Superior temporal gyrus (tissue), 1 donor: ENCODE measurements at regions not wholly inside any gene's neighbourhood (a gene's known extent, or its start where the extent isn't known, plus 50 kb on each side); places are given as distances from the start of the nearest gene placed in this dataset.
A peak's percentile ranks its signal among the peaks of the same experiment; 100 is the strongest.
"Not testable (repeated sequence)": the region's sequence is repeated elsewhere in the genome, so short reads cannot be mapped to it uniquely, and the experiment has no call there.

Experiments used
- DNase-seq: peaks from one replicate; pipeline ENCODE4 v3.0.0-alpha.2; 2016; ENCODE audit errors: extremely low spot score

DNA sequence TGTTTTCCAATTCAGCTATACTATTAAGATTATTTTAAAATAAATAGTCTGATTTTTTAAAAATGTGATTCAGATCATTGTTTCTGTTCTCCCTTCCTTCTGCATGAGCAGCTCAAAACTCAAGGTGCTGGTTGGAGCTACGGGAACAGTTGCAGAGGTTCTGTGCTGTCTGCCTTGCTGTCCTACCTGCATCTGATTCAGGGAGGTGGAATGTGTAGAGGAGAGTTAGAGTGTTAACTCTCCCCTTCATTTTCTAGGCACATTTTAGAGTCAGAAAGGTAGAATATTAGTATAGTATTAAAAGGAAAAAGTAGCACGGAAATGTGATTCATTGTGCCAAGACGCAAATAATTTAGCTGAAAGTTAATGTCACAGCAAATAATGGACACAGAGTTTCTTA, 188.1 kb upstream of the SLC35B3 start:
- no peak for DNase-seq

DNA sequence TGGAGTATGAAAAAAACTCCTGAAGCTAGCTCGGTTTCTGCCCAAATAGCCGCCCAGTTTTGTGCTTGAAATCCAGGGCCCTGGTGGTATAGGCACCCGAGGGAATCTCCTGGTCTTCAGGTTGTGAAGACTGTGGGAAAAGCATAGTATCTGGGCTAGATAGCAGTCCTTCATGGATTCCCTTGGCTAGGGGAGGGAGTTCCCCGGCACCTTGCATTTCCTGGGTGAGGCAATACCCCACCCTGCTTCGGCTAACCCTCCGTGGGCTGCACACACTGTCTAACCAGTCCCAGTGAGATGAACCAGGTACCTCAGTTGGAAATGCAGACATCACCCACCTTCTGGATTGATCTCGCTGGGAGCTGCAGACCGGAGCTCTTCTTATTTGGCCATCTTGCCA, 184.5 kb upstream of the SLC35B3 start:
- DNase-seq = no peak

DNA sequence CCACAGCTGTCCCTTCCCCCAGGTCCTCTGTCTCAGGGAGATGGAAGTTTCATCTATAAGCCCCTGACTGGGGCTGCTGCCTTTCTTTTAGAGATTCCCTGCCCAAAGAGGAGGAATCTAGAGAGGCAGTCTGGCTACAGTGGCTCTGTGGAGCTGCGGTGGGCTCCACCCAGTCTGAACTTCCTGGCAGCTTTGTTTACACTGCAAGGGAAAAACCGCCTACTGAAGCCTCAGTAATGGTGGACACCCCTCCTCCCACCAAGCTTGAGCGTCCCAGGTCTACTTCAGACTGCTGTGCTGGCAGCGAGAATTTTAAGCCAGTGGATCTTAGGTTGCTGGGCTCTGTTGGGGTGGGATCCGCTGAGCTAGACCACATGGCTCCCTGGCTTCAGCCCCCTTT, 184.1 kb upstream of the SLC35B3 start:
- DNase-seq = not testable (repeated sequence)

DNA sequence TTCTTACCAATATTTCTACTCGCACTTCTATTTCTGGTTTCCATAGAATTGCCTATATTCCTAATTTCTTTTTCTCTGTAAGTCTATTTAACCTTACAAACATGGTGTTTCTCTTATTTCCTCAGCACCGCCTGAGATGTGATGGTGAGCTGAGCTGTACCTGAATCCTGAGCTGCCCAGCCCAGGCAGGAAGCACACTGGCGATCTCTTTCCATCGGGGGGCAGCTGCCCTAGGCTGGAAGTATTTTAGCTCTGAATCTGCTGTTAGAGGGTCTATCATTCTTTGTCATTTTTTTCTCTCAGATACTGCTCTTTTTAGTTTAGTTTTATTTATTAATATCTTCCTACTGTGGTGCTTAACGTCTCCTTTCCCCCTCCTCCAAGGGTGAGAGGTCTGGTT, 173.4 kb upstream of the SLC35B3 start:
- no peak for DNase-seq

DNA sequence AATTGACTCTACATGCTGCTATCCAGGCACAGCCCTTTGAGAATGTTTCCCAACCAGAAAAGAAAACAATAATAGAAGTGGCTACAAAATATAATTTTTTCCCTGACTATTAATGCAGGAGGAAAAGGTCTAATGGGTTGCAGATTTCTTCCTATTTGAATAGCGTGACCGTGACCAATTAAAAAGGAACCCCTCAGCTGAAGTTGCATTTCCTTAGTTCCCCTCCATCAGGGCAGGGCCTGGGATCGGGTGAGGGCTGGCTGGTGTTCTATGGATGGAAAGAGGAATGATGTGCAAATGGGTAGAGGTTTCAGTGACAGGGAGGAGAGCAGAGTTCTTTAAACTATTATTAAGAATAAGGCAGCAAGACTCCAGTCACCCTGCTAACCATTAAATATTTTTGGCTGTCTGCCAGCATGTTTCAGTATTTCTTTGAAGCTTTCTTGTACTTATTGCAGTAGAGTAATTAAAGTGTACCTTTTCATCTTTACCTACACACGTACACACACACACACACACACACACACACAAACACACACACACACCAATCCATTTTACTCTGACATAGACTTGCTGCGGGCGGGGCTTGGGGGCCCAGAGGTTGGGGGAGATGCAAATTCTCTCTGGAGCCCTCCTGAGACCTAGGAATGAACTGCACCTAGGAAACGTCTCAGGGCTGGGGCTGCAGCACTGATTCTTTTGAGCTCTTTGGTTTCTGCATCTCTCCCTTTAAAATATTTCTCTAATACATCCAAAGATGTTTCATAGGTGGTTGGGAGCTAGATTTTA, 154.8 kb upstream of the SLC35B3 start:
- no peak for DNase-seq

DNA sequence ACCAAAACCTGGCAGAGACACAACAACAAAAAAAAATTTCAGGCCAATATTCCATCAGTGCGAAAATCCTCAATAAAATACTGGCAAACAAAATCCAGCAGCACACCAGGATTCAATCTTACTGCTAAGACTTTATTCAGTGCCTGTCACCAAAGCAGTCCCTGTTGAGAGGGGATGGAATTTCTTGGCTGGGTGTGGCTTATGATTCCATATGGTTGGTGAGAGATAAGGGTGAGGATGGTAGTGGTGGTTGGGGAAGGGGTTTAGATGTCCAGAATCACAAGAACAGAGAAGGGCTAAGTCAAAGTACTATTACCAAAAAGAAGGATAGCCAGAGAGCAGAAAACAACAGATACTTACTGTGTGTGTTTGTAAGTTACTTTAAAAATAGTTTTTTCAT, 152.8 kb upstream of the SLC35B3 start:
- DNase-seq = no peak

DNA sequence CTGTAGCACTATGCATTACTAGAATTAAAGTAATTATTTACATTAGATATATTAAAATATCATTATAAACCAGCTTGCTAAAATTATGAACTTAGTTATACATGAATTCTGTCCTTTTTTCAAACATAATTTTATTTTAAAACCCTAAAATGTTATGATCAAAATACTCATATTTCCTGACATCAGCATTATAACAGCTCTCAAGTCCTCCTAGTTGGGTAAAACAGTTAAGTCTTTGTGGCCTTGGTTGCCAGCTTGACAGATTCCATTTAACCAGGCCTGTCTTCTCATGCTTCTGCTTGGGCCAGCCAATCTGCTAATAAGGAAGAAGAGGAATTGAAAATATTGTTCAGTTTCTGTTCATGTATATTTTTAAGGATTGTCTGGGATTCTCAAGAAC, 147.9 kb upstream of the SLC35B3 start:
- DNase-seq = no peak

DNA sequence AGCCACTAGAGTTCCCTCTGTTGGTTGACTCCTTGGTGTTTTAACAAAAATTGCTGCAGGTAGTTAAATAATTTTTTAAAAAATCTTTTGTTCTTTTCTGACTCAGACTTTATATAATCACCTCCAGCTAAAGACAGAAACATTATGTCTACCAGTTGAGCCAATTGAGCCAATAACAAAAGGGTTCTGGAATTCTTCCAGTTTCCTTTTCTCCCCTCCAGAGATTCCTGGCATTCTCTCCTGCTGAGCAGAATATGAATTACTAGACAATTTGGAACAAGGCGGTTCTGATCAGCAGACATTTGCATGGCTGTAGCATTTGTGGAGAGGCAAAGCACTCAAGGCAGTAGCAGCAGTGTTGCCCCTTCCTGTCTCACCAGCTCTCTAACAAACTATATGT, 144.0 kb upstream of the SLC35B3 start:
- no peak for DNase-seq

DNA sequence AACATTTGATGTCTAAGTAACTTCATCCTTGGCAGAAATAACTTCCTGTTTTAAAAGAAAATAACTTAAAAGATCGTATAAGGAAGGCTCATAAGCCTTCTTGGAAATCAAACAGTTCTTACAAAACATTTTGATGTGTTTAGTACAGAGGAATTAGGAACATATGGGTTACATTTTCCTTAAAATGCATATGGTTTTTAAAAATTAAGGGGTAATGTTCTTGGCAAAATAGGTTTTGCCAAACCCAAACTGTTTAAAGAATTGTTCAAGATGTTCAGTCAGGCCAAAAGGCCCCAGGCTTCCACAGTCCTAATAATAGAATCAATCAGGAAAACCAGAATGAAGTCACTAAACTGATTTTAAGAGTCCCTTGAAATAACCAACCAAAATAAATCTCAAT, 142.7 kb upstream of the SLC35B3 start:
- no peak for DNase-seq

DNA sequence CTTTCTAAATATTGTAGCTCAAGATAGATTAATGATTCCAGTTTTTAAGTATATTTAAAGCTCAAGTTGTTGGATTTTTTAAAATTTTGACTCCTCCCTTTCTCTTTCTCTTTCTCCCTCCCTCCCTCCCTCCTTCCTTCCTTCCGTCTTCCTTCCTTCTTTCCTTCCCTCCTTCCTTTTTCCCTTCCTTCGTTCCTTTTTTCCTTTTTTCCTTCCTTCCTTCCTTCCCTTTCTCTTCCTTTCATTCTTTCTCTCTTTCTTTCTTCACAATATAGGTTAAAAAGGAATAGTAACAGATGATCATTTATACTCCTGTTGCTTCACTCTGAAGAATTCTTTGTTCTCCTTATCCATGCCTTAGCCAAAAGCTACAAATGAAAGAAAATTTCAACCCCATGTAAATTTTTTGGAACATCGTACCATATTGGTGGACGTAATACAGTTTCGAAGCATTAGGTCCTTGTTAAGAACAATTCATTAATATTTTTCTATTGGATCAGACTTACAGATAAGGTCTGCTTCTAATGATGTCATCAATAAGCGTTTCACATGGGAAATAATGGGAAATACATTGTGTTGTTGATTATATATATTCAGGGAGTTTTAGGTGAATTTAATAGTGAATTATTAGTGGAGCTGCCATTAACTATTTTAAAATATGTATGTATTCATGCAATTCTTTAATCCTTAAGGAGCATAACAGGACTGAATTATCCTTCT, 139.6 kb upstream of the SLC35B3 start:
- no peak for DNase-seq

DNA sequence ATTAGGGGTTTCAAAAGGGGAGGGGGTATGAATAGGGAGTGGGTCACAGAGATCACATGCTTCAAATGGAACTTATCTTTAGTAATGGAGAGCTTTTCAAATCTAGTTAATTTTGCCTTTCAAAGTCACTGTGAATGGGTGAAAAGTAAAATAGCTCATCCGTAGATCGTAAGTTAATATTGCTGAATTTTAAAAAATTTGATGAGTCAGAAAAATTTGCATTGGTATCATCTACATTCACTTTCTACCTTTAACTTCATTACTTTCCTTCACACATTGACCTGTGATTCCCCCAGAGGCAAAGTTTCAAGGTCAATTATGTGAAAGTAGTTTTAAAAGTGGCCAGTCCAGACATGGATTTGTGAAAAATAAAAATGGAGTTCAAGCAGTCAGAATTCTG, 139.0 kb upstream of the SLC35B3 start:
- DNase-seq = no peak

DNA sequence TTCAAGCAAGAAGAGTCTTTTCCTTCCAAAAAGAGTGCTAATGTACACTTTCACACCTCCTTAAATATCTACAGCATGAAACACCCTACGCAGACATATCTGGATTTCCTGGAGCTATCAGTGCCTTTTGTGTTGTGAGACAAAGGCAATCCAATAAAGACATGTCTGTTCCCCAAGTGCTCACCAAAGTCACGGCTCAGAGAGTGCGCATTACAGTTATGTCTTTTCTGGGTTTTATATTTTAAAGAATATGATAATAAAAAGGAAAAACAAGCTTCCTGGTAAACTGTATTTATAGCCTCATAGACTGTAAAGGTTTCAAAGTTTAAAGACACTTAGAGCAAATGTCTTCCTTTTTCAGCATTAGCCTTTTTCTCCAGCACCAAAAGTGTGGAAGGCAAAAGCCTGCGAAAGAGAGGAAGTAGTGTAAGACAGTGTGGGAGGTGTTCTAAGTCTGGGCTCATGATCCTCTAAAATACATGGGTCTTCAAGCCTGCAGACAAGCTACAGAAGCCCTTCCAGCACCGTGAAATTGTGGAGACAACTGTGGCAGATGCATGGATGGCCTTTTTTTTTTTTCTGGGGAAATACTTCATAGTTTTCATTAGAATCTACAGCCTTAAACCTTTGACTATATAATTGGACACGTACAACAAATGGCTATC, 135.0 kb upstream of the SLC35B3 start:
- peak; percentile 67 for DNase-seq

DNA sequence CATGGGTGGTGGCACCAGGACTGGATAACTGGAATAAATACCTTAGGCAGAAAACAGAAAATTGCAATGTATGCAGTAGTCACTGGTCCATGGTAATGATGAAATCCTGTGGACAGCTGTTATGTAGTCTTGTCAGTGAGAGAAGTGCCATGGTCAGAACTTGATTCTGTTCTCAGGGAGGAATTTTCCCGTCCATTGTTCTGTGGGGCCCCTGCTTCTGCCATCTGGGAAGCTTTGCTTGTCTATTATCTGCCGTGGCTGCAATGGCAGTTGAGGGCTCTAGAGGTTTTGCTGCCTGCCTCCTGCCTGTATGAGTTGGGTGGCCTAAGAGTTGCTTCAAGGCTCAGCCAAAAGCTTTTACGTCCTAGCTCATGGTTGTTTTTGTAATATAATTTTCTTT, 126.8 kb upstream of the SLC35B3 start:
- DNase-seq = no peak

DNA sequence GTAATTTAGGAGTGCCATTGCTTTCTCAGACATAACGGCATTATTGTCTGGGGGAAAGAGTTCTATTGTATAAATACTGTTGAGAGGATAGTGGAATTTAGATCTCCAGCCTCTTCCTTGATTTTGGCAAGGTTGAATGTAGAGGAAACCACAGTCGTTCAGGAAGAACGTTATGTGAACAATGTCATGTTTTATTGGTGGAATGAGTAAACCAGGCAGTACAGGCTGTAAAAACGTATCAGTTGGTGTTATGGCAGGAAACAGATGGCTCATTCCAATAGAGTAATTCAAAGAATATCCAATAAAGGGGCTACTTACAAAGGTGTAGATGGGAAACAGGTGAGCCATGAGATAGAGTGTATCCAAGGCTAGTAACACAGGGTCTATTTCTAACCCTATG, 123.6 kb upstream of the SLC35B3 start:
- no peak for DNase-seq

DNA sequence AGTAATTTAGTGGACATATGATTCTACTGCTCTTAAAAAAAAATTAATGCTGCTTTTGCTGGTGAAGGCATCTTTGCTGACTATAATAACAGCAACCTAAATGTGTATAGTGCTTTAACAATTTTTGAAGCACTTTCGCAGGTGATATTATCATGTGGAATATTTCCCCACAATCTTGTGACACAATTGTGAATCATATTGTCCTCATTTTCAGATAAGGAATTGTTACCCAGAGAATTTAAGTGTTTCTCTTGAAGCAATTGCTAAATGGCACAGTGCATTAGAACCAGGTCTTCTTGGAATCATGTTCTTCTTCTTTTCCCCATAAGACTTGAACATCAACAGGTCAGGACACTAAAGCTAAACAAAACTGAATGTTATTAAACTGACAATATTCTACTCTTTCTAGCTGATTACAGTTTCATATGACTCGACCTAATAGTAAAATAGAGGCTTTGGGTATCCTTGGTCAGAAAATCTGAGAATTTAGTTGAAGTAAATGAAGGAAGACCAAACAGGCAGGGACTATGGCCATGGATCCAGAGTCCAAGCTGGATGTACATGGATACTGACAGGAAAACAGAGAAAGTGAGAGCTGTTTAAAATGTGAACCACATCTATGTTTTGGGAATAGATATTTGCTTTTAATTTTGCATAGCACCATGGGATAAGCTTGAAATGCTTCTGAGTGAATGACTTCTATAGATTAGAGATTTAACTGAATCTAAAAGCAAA, 121.8 kb upstream of the SLC35B3 start:
- DNase-seq = no peak

DNA sequence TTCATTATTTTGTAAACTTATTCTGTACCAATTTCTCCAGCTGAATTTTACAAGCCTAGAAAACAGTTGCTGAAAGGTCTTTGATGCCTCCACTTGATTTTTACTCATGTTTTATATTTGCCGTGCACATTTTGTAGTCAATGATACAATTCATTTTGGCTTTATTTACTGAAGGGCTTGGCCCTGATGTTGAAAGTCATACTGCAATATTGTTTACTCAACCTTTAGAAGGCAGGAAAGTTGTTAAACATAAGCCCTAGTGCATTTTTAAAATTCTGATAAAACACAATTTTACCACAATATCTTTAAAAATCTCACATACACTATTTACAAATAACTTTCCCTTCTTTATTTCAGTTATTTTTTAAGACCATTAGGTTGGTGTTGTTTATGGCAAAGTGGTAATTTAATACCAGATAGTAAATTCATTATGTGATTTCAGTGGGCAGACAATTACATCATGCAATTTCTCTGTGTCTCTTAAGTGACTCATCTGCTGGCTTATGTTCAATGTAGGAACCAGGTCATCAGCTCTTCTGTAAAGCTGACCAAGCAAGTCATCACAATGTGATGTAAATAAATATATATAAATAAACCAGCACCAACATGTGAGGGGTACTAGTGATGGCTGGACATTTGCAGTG, 121.1 kb upstream of the SLC35B3 start:
- no peak for DNase-seq

DNA sequence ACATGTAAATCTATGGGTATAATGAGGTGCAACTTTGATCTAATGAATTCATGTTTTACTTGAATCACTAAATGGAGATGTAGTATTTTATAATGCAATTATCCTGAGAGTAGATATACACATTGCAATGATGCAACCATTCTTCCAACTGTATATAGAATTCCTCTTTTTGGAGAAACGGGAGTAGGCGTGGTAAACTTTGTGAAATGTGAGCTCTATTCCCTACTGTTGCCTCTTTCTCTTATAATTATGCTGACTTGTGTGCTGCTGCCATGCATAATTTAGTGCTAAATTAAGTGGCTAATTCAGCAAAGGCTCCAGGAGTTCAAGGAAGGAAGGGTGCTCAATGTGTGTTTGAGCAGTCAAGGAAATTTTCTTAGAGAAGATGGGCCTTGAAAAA, 116.6 kb upstream of the SLC35B3 start:
- DNase-seq = no peak

DNA sequence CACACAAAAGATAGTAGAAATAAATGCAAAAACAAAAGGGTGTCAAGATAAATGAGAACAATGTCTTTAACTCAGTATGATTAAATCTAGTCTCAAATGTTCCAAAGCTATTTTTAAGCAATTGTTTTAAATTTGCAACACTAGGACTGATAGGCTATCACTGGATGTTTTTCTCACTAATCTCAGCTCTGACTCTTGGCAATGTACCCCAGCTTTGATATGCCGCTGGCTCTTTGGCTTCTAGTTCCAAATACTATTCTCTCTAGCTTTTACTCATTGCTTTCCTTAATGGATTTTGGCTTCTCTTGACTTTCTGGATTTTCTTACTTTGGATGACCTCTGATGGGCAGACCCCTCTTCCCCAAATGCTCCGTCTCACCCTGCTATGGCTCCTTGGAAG, 116.0 kb upstream of the SLC35B3 start:
- no peak for DNase-seq

DNA sequence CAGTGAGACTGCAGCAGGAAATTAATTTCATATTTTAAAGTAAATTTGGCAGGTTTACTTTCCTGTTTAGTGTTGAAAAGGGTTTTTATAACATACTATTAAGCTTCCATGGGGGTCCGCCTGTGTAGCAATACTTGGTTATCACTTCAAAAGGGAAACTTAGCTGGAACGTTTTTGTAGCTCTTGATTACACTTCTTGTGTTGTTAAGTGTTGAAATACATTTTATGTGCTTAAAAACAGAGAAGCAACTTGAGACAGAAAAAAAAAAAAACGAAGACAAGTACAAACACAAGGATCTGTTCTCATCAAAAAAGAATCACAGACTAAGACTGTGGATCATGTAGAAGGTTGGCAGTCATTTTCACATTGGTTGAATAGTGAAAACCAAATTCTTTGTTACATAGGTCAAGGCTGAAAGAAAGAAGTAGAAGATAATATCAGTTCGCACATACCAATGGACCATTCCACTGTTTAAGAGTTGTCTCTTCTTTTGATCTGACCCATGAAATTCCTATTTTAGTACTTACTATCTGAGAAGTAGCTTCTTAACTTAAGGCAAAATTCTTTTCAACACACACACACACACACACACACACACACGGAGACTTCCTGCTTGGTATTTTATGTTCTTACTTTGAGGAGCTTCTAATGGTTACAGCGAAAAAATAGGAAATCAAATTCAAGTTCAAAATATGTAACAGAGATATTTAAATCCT, 113.9 kb upstream of the SLC35B3 start:
- no peak for DNase-seq

DNA sequence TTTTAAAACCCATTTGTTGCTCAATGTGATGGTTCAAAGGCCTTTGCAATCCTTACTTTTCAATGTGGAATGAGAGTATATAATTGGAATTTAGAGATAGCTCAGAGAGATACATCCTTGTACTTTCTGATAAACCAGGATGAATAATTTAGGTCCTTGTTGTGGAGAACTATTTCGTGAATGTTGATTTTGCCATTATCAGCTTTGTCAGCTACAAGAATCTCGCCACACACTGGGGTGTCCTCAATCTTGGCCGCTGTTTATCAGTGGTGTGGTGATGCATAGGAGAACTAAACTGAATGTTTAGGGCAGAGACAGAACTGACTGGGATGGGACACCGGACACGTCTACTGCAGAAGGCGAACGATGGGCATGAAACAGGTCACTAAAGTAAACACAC, 111.2 kb upstream of the SLC35B3 start:
- no peak for DNase-seq

DNA sequence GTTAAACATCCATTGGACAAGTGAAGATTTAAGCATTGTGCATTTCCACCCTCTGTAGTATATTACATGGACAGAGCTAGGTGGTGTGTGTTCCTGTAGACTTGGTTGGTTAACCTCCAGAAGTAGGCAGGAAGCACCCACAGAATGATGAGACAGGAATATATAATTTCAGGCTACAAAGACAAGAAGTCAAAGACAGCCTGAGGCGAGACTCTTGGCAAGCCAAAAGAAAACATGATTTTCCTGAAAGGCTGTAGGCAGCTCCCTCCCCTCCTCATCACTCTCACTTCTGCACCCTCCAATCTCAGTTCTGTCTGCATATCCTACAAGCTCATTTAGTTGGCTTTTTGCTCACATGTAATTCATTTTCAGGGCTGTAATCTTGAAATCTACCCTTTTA, 110.0 kb upstream of the SLC35B3 start:
- DNase-seq = no peak
